ENCODE measurements at regions not wholly inside any gene's neighbourhood (a gene's known extent, or its start where the extent isn't known, plus 50 kb on each side); places are given as distances from the start of the nearest gene placed in this dataset.
A peak's percentile ranks its signal among the peaks of the same experiment; 100 is the strongest.

GRCh38 chr18:8948011-8948410, 154.5 kb upstream of the NDUFV2 start:
- no peak overlapping the region for H2BK12ac ChIP-seq (ENCODE audit: low read length)
- H3K14ac ChIP-seq (ENCODE audit: low read length), result no peak overlapping the region
- no peak overlapping the region for H3K18ac ChIP-seq (ENCODE audit: low read length)
- no peaks in the 10 kb centered on the region for H3K27me3 ChIP-seq (ENCODE audit: insufficient read depth, low read length)
- H2BK5ac ChIP-seq (ENCODE audit: low read depth, low read length, poor library complexity), result no peak overlapping the region
- H3K36me3 ChIP-seq (ENCODE audit: control insufficient read depth in 1 of 2, insufficient read depth in 2 of 2, low read length in 2 of 2), result no peaks in the 10 kb centered on the region
- no peak overlapping the region for H3K4me2 ChIP-seq (ENCODE audit: low read length)
- H3K79me1 ChIP-seq (ENCODE audit: low read length), result peaks cover 2% of the 10 kb centered on the region
- no peak for DNase-seq
- no peak overlapping the region for H4K91ac ChIP-seq (ENCODE audit: low read depth, low read length)
- H3K23ac ChIP-seq (ENCODE audit: low read length), result no peak overlapping the region
- H3K9me3 ChIP-seq (ENCODE audit: insufficient read depth, low read depth, low read length), result no peaks in the 10 kb centered on the region
- no peak overlapping the region for H3K4ac ChIP-seq (ENCODE audit: low read depth, low read length)
- no peak overlapping the region for H3K4me3 ChIP-seq (ENCODE audit: low read depth, low read length)
- H2AFZ ChIP-seq (ENCODE audit: insufficient read depth, low read length, poor library complexity), result no peak overlapping the region
- H4K12ac ChIP-seq (ENCODE audit: low read depth, low read length), result no peak overlapping the region
- H2AK5ac ChIP-seq (ENCODE audit: low read length), result no peak overlapping the region
- H3K79me2 ChIP-seq (ENCODE audit: control insufficient read depth, insufficient read depth, low read length, poor library complexity), result no peaks in the 10 kb centered on the region
- no peak overlapping the region for H4K8ac ChIP-seq (ENCODE audit: low read depth, low read length)
- no peak overlapping the region for H3K9ac ChIP-seq (ENCODE audit: low read length)
- peaks cover 5 to 10% of the 10 kb centered on the region in 2 experiments for H3K4me1 ChIP-seq (ENCODE audit: control insufficient read depth in 1 of 2, insufficient read depth in 2 of 2, low read length in 2 of 2)
- no peak overlapping the region for H2BK120ac ChIP-seq (ENCODE audit: insufficient read depth, low read length, poor library complexity)
- no CpG with 5 or more reads among the region's 6 CpGs for WGBS (ENCODE audit: extremely low coverage, insufficient coverage, insufficient read length)
- H3K27ac ChIP-seq (ENCODE audit: low read depth, low read length), result no peak overlapping the region

- H2BK5ac ChIP-seq (ENCODE audit: low read depth, low read length, poor library complexity), result no peak overlapping the region
- DNase-seq, result peak; percentile 75 to 87
- H3K36me3 ChIP-seq (ENCODE audit: control insufficient read depth in 1 of 2, insufficient read depth in 2 of 2, low read length in 2 of 2), result no peaks in the 10 kb centered on the region
- no peak overlapping the region for H4K8ac ChIP-seq (ENCODE audit: low read depth, low read length)
- H3K4ac ChIP-seq (ENCODE audit: low read depth, low read length), result no peak overlapping the region
- no peak overlapping the region for H3K4me3 ChIP-seq (ENCODE audit: low read depth, low read length)
- H2AK5ac ChIP-seq (ENCODE audit: low read length), result no peak overlapping the region
- peaks cover 5 to 10% of the 10 kb centered on the region in 2 experiments for H3K4me1 ChIP-seq (ENCODE audit: control insufficient read depth in 1 of 2, insufficient read depth in 2 of 2, low read length in 2 of 2)
- no peak overlapping the region for H3K9ac ChIP-seq (ENCODE audit: low read length)
- H3K14ac ChIP-seq (ENCODE audit: low read length), result no peak overlapping the region
- H2BK12ac ChIP-seq (ENCODE audit: low read length), result no peak overlapping the region
- H2BK120ac ChIP-seq (ENCODE audit: insufficient read depth, low read length, poor library complexity), result no peak overlapping the region
- H3K27ac ChIP-seq (ENCODE audit: low read depth, low read length), result no peak overlapping the region
- H3K9me3 ChIP-seq (ENCODE audit: insufficient read depth, low read depth, low read length), result no peaks in the 10 kb centered on the region
- no CpG with 5 or more reads among the region's 7 CpGs for WGBS (ENCODE audit: extremely low coverage, insufficient coverage, insufficient read length)
- H2AFZ ChIP-seq (ENCODE audit: insufficient read depth, low read length, poor library complexity), result no peak overlapping the region
- H3K27me3 ChIP-seq (ENCODE audit: insufficient read depth, low read length), result no peaks in the 10 kb centered on the region
- H3K4me2 ChIP-seq (ENCODE audit: low read length), result no peak overlapping the region
- H4K12ac ChIP-seq (ENCODE audit: low read depth, low read length), result no peak overlapping the region
- no peak overlapping the region for H3K23ac ChIP-seq (ENCODE audit: low read length)
- H3K79me1 ChIP-seq (ENCODE audit: low read length), result no peaks in the 10 kb centered on the region
- no peak overlapping the region for H3K18ac ChIP-seq (ENCODE audit: low read length)
- H4K91ac ChIP-seq (ENCODE audit: low read depth, low read length), result no peak overlapping the region
- no peaks in the 10 kb centered on the region for H3K79me2 ChIP-seq (ENCODE audit: control insufficient read depth, insufficient read depth, low read length, poor library complexity)
Observed at GRCh38 chr18:8948471-8949149, 153.9 kb upstream of the NDUFV2 start.

GRCh38 chr18:8949206-8949605, 153.3 kb upstream of the NDUFV2 start:
- H2BK12ac ChIP-seq (ENCODE audit: low read length), result peak overlapping the region; percentile 55
- no peaks in the 10 kb centered on the region for H3K79me2 ChIP-seq (ENCODE audit: control insufficient read depth, insufficient read depth, low read length, poor library complexity)
- H4K91ac ChIP-seq (ENCODE audit: low read depth, low read length), result no peak overlapping the region
- no peak overlapping the region for H4K12ac ChIP-seq (ENCODE audit: low read depth, low read length)
- no peaks in the 10 kb centered on the region for H3K27me3 ChIP-seq (ENCODE audit: insufficient read depth, low read length)
- no peak overlapping the region for H3K4ac ChIP-seq (ENCODE audit: low read depth, low read length)
- H3K9me3 ChIP-seq (ENCODE audit: insufficient read depth, low read depth, low read length), result no peaks in the 10 kb centered on the region
- no peak overlapping the region for H3K4me2 ChIP-seq (ENCODE audit: low read length)
- no peak overlapping the region for H2AFZ ChIP-seq (ENCODE audit: insufficient read depth, low read length, poor library complexity)
- H3K23ac ChIP-seq (ENCODE audit: low read length), result no peak overlapping the region
- H3K9ac ChIP-seq (ENCODE audit: low read length), result no peak overlapping the region
- peaks cover 5 to 10% of the 10 kb centered on the region in 2 experiments for H3K4me1 ChIP-seq (ENCODE audit: control insufficient read depth in 1 of 2, insufficient read depth in 2 of 2, low read length in 2 of 2)
- no peak overlapping the region for H3K4me3 ChIP-seq (ENCODE audit: low read depth, low read length)
- no peak overlapping the region for H2AK5ac ChIP-seq (ENCODE audit: low read length)
- H3K36me3 ChIP-seq (ENCODE audit: control insufficient read depth in 1 of 2, insufficient read depth in 2 of 2, low read length in 2 of 2), result no peaks in the 10 kb centered on the region
- DNase-seq, result no peak
- no CpG with 5 or more reads among the region's 13 CpGs for WGBS (ENCODE audit: extremely low coverage, insufficient coverage, insufficient read length)
- H2BK120ac ChIP-seq (ENCODE audit: insufficient read depth, low read length, poor library complexity), result no peak overlapping the region
- H3K14ac ChIP-seq (ENCODE audit: low read length), result no peak overlapping the region
- no peak overlapping the region for H2BK5ac ChIP-seq (ENCODE audit: low read depth, low read length, poor library complexity)
- H3K27ac ChIP-seq (ENCODE audit: low read depth, low read length), result no peak overlapping the region
- H4K8ac ChIP-seq (ENCODE audit: low read depth, low read length), result no peak overlapping the region
- no peak overlapping the region for H3K18ac ChIP-seq (ENCODE audit: low read length)
- no peaks in the 10 kb centered on the region for H3K79me1 ChIP-seq (ENCODE audit: low read length)

- no CpG with 5 or more reads among the region's 2 CpGs for WGBS (ENCODE audit: extremely low coverage, insufficient coverage, insufficient read length)
- H2BK5ac ChIP-seq (ENCODE audit: low read depth, low read length, poor library complexity), result no peak overlapping the region
Observed at GRCh38 chr18:8951491-8951890, 151.0 kb upstream of the NDUFV2 start.

More at GRCh38 chr18:8951491-8951890, 151.0 kb upstream of the NDUFV2 start:
- H3K27me3 ChIP-seq (ENCODE audit: insufficient read depth, low read length), result no peaks in the 10 kb centered on the region
- H4K91ac ChIP-seq (ENCODE audit: low read depth, low read length), result no peak overlapping the region
- H3K79me1 ChIP-seq (ENCODE audit: low read length), result no peaks in the 10 kb centered on the region
- no peak overlapping the region for H2AFZ ChIP-seq (ENCODE audit: insufficient read depth, low read length, poor library complexity)
- no peak overlapping the region for H3K4me3 ChIP-seq (ENCODE audit: low read depth, low read length)
- H2BK120ac ChIP-seq (ENCODE audit: insufficient read depth, low read length, poor library complexity), result no peak overlapping the region
- no peak overlapping the region for H3K23ac ChIP-seq (ENCODE audit: low read length)
- no peak overlapping the region for H3K18ac ChIP-seq (ENCODE audit: low read length)
- no peak overlapping the region for H3K27ac ChIP-seq (ENCODE audit: low read depth, low read length)
- H3K9ac ChIP-seq (ENCODE audit: low read length), result no peak overlapping the region
- H4K12ac ChIP-seq (ENCODE audit: low read depth, low read length), result no peak overlapping the region
- H3K4me2 ChIP-seq (ENCODE audit: low read length), result no peak overlapping the region
- H3K9me3 ChIP-seq (ENCODE audit: insufficient read depth, low read depth, low read length), result no peaks in the 10 kb centered on the region
- no peaks in the 10 kb centered on the region for H3K36me3 ChIP-seq (ENCODE audit: control insufficient read depth in 1 of 2, insufficient read depth in 2 of 2, low read length in 2 of 2)
- no peak overlapping the region for H3K4ac ChIP-seq (ENCODE audit: low read depth, low read length)
- H2BK12ac ChIP-seq (ENCODE audit: low read length), result no peak overlapping the region
- H3K14ac ChIP-seq (ENCODE audit: low read length), result no peak overlapping the region
- peaks cover 5 to 10% of the 10 kb centered on the region in 2 experiments for H3K4me1 ChIP-seq (ENCODE audit: control insufficient read depth in 1 of 2, insufficient read depth in 2 of 2, low read length in 2 of 2)
- H3K79me2 ChIP-seq (ENCODE audit: control insufficient read depth, insufficient read depth, low read length, poor library complexity), result no peaks in the 10 kb centered on the region
- no peak overlapping the region for H4K8ac ChIP-seq (ENCODE audit: low read depth, low read length)
- no peak for DNase-seq
- H2AK5ac ChIP-seq (ENCODE audit: low read length), result no peak overlapping the region

All from trophoblast cell (in vitro differentiated cells and primary cell).